K562 (cell line): ENCODE measurements at regions not wholly inside any gene's neighbourhood (a gene's known extent, or its start where the extent isn't known, plus 50 kb on each side); places are given as distances from the start of the nearest gene placed in this dataset.
"Not testable (repeated sequence)": the region's sequence is repeated elsewhere in the genome, so short reads cannot be mapped to it uniquely, and the experiment has no call there.

Experiments
- ATAC-seq: fragments of 200-7000 bp; cut with Tn5 transposase; 3 replicates; pipeline ENCODE4 v1.9.1; 2020; ENCODE audit warnings: moderate library complexity
- BruUV-seq: library from RNA; stranded (reverse); fragments of 400-500 nt; replicated peaks from 2 replicates; lab custom pipeline; 2021; lab: Mats Ljungman, UMichigan
- CTCF ChIA-PET: fragments of 300-600 bp; formaldehyde crosslinking; extraction: SDS; loops from one replicate; lab custom pipeline; 2021; ENCODE audit warnings: low intra/inter-chr PET ratio; lab: Yijun Ruan, JAX
- POLR2A ChIA-PET: fragments of 300-600, 350-650 bp; sonication (Branson Sonifier 250); formaldehyde crosslinking; extraction: SDS; loops from one replicate; lab custom pipeline; 2021; ENCODE audit warnings: antibody characterized with exemption, inconsistent platforms; lab: Yijun Ruan, JAX
- DNase-seq, 4 experiments: peaks; one replicate each; pipeline versions ENCODE4 v3.0.0 to v3.0.0-alpha.2; 2011 to 2018; ENCODE audit warnings: low spot score in 3 of 4, mixed read lengths in 3 of 4; ENCODE audit errors: extremely low read depth in 1 of 4
- FAIRE-seq: peaks from 2 replicates; lab custom pipeline; 2011; peaks lifted over from hg19 to GRCh38; lab: Jason Lieb, UNC
- H2AFZ ChIP-seq: 2 replicates; pipeline ENCODE4 v1.6.0; 2011; ENCODE audit warnings: low read depth, low read length, control low read depth, inconsistent platforms
- H3K27ac ChIP-seq: fragments of 200-600 bp; 3 replicates; pipeline ENCODE4 v1.8.0; 2011; ENCODE audit warnings: low read depth, mild to moderate bottlenecking, control low read depth, inconsistent platforms, low read length, moderate library complexity, mixed read lengths; ENCODE audit errors: extremely low read depth
- H3K27me3 ChIP-seq, 2 experiments: fragments of 300-600 bp in 1 of 2; 2 replicates in 1 of 2; 3 replicates in 1 of 2; pipeline versions ENCODE4 v1.6.0 to v1.8.0; 2011; ENCODE audit warnings: inconsistent platforms in 2 of 2, low read length in 2 of 2, mild to moderate bottlenecking in 1 of 2, mixed read lengths in 1 of 2, moderate library complexity in 1 of 2; ENCODE audit not compliant: control insufficient read depth in 2 of 2, insufficient read depth in 2 of 2
- H3K36me3 ChIP-seq: fragments of 300-600 bp; 3 replicates; pipeline ENCODE4 v1.8.0; 2011; ENCODE audit warnings: mild to moderate bottlenecking, low read length, inconsistent platforms; ENCODE audit not compliant: control insufficient read depth, insufficient read depth
- H3K4me1 ChIP-seq, 2 experiments: fragments of 200-600 bp in 1 of 2; replicated peaks in 1 of 2; 2 replicates in 1 of 2; 3 replicates in 1 of 2; pipeline versions ENCODE4 v1.5.1 to v1.8.0; 2011; ENCODE audit warnings: inconsistent platforms in 2 of 2, low read length in 2 of 2, mild to moderate bottlenecking in 1 of 2, mixed read lengths in 1 of 2, moderate library complexity in 1 of 2; ENCODE audit not compliant: control insufficient read depth in 2 of 2, insufficient read depth in 2 of 2
- H3K4me2 ChIP-seq: 2 replicates; pipeline ENCODE4 v1.6.1; 2011; ENCODE audit warnings: low read length, control low read depth, inconsistent platforms, mixed read lengths; ENCODE audit not compliant: insufficient read depth
- H3K4me3 ChIP-seq: fragments of 200-600 bp; sonication (generic), shearing (Covaris generic); 2 replicates; pipeline ENCODE4 v1.5.1; 2016; ENCODE audit warnings: control low read depth, inconsistent platforms
- H3K79me2 ChIP-seq: fragments of 200-600 bp; 3 replicates; pipeline ENCODE4 v1.8.0; 2011; ENCODE audit warnings: low read length, inconsistent platforms; ENCODE audit not compliant: control insufficient read depth, insufficient read depth
- H3K9ac ChIP-seq, 2 experiments: 2 replicates each; pipeline versions ENCODE4 v1.6.0 to v1.6.1; 2011; ENCODE audit warnings: low read depth in 2 of 2, low read length in 2 of 2, control low read depth in 1 of 2, inconsistent platforms in 1 of 2, mild to moderate bottlenecking in 1 of 2, mixed read lengths in 1 of 2; ENCODE audit not compliant: insufficient read depth in 1 of 2
- H3K9me1 ChIP-seq: one replicate; pipeline ENCODE4 v1.6.0; 2011; ENCODE audit warnings: inconsistent platforms, mild to moderate bottlenecking, low read length, moderate library complexity; ENCODE audit not compliant: control insufficient read depth, insufficient read depth
- H3K9me3 ChIP-seq: replicated peaks from 2 replicates; pipeline ENCODE4 v1.5.1; 2011; ENCODE audit warnings: low read depth, low read length, inconsistent platforms; ENCODE audit not compliant: control insufficient read depth, insufficient read depth
- H4K20me1 ChIP-seq: replicated peaks from 2 replicates; pipeline ENCODE4 v1.6.1; 2011; ENCODE audit warnings: low read length, inconsistent platforms, mixed read lengths; ENCODE audit not compliant: control insufficient read depth, insufficient read depth
- HNRNPLL ChIP-seq: fragments of 200-400 bp; formaldehyde crosslinking; IDR thresholded peaks from 2 replicates; pipeline ENCODE4 v1.6.1; 2017; ENCODE audit warnings: low read length, low read depth, mild to moderate bottlenecking; ENCODE audit not compliant: poor library complexity, severe bottlenecking
- IFI16 ChIP-seq: fragments of 250-450 bp; sonication (Bioruptor Pico); IDR thresholded peaks from 2 replicates; pipeline ENCODE4 v2.1.2; 2022; ENCODE audit warnings: mild to moderate bottlenecking, inconsistent platforms
- IRF1 ChIP-seq: sonication (generic); formaldehyde crosslinking; IDR thresholded peaks from 2 replicates; pipeline ENCODE4 v1.8.0; 2022; ENCODE audit warnings: missing genetic modification reagents, mild to moderate bottlenecking, borderline replicate concordance
- TBL1XR1 ChIP-seq, 2 experiments: IDR thresholded peaks; 2 replicates each; pipeline ENCODE4 v1.6.1; 2012; ENCODE audit warnings: improper control_type of control experiment in 2 of 2, low read length in 2 of 2, mild to moderate bottlenecking in 1 of 2
- ZNF583 ChIP-seq: fragments of 250-450 bp; sonication (Bioruptor Pico); IDR thresholded peaks from 2 replicates; pipeline ENCODE4 v1.4.0; 2020
- ZNF699 ChIP-seq: fragments of 250-450 bp; sonication (Bioruptor Pico); IDR thresholded peaks from 2 replicates; pipeline ENCODE4 v1.8.0; 2021; ENCODE audit warnings: mild to moderate bottlenecking, moderate library complexity; ENCODE audit not compliant: insufficient replicate concordance
- WGBS: fragments of 100-300 bp; shearing (Covaris generic); methylation state at CpG from one replicate; pipeline ENCODE4 v1.1.6; 2016; ENCODE audit warnings: low coverage, mixed read lengths; ENCODE audit not compliant: insufficient coverage; ENCODE audit errors: missing lambda C conversion rate; 5-methylcytosine and 5-hydroxymethylcytosine counted together
- in situ Hi-C: fragments of 300-500 bp; cut with MboI; formaldehyde crosslinking; loops from 4 replicates; pipeline ENCODE4 v1.15.0; 2018; ENCODE audit warnings: inconsistent platforms, mixed read lengths
- intact Hi-C: fragments of 100-400 bp; cut with micrococcal nuclease; formaldehyde crosslinking; loops from 2 replicates; pipeline ENCODE4 v1.14.2; 2022

GRCh38 chrX:35590210-35590609 lies 207.9 kb upstream of the MAGEB16 start:
- H3K36me3 ChIP-seq = no peaks in the 10 kb centered on the region
- H3K4me1 ChIP-seq = no peaks in the 10 kb centered on the region
- intact Hi-C loops = no loop called here
- ATAC-seq (no peak), FAIRE-seq (no peak), DNase-seq (no peak)
- H3K27ac ChIP-seq = no peak overlapping the region
- H3K4me2 ChIP-seq = no peak overlapping the region
- no peaks in the 10 kb centered on the region for H3K9me1 ChIP-seq
- CTCF ChIA-PET = no interaction called here
- no peaks in the 10 kb centered on the region for H4K20me1 ChIP-seq
- H3K4me3 ChIP-seq = no peak overlapping the region
- H3K9ac ChIP-seq = no peak overlapping the region
- no peaks in the 10 kb centered on the region for H3K79me2 ChIP-seq
- BruUV-seq = no TSS peak
- in situ Hi-C loops = no loop called here
- no peak overlapping the region for H2AFZ ChIP-seq
- TF ChIP-seq IFI16 (CRISPR knock-in tag) (no peak), HNRNPLL (no peak), ZNF583 (CRISPR knock-in tag) (no peak), TBL1XR1 (IDR thresholded peaks at IDR 0.05; ENCODE audit: low read length in 2 of 2) (no peak), ZNF699 (no peak), IRF1 (no peak)
- POLR2A ChIA-PET = no interaction called here
- no peaks in the 10 kb centered on the region for H3K27me3 ChIP-seq
- H3K9me3 ChIP-seq = no peaks in the 10 kb centered on the region

- H4K20me1 ChIP-seq, H2AFZ ChIP-seq, H3K4me2 ChIP-seq, H3K36me3 ChIP-seq, POLR2A ChIA-PET, DNase-seq, FAIRE-seq, H3K79me2 ChIP-seq, H3K9me3 ChIP-seq, CTCF ChIA-PET, H3K9me1 ChIP-seq, intact Hi-C loops, in situ Hi-C loops, H3K9ac ChIP-seq, H3K4me1 ChIP-seq, H3K27me3 ChIP-seq, BruUV-seq, ATAC-seq, H3K27ac ChIP-seq, H3K4me3 ChIP-seq: not testable (repeated sequence)
- WGBS = 3% methylated on average over 5 of the region's 6 CpGs
Observed at GRCh38 chrX:35611562-35611961, 186.6 kb upstream of the MAGEB16 start.
